ENCODE measurements at regions not wholly inside any gene's neighbourhood (a gene's known extent, or its start where the extent isn't known, plus 50 kb on each side); places are given as distances from the start of the nearest gene placed in this dataset.

DNA sequence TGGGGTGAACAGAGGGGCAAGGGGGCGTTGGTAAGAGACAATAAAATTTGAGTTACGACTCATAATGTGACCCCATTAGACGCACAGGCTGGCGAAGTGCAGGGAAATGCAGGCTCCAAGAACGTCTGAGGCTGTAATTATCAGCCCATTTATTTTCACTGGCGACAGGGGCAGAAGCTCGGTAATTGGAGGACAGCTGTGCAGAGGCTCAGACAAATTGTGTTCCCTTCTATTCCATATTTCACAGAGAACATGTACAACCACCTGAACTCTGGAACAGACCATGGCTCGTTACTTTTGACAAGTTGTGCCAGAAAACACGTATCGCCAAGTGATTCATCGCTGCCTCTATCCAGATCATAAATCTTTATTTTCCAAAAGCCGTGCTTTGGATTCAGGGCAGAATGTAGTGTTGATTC, 137.3 kb upstream of the FRMD4A start:
- Histone ChIP-seq H3K4me3 (replicated peaks; ENCODE audit: low read depth, low read length) (no peak overlapping the region), H3K36me3 (ENCODE audit: control insufficient read depth, insufficient read depth, low read length) (no peaks in the 10 kb centered on the region), H3K27me3 (replicated peaks; ENCODE audit: control insufficient read depth, insufficient read depth, low read length) (no peaks in the 10 kb centered on the region; the same call in none of the 2 replicates)
- no peak for DNase-seq (ENCODE audit: extremely low read depth, insufficient read length)
- TF ChIP-seq, protein P1, sequence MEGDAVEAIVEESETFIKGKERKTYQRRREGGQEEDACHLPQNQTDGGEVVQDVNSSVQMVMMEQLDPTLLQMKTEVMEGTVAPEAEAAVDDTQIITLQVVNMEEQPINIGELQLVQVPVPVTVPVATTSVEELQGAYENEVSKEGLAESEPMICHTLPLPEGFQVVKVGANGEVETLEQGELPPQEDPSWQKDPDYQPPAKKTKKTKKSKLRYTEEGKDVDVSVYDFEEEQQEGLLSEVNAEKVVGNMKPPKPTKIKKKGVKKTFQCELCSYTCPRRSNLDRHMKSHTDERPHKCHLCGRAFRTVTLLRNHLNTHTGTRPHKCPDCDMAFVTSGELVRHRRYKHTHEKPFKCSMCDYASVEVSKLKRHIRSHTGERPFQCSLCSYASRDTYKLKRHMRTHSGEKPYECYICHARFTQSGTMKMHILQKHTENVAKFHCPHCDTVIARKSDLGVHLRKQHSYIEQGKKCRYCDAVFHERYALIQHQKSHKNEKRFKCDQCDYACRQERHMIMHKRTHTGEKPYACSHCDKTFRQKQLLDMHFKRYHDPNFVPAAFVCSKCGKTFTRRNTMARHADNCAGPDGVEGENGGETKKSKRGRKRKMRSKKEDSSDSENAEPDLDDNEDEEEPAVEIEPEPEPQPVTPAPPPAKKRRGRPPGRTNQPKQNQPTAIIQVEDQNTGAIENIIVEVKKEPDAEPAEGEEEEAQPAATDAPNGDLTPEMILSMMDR (IDR thresholded peaks at IDR 0.05; ENCODE audit: insufficient read depth, low read length, poor library complexity, severe bottlenecking), result no peak

DNA sequence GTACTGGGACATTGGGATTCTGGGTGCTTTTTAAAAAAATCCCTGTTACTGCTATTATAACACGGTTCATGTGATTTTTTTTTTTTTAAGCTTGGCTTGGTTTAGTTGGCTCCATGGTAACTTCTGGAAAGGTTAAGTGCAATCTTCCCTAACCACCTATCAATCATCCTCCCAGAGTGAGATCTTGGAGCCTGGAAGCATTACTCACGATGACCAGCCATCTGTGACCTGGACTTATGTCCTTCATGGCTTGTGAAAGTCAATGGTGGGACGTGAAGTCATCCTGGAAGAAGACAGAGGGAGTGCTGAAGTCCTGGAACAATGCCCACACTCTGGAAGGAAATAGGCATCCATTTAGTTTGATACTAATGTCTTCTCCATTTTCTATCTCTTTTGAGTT, 135.5 kb upstream of the FRMD4A start:
- H3K27me3 ChIP-seq (replicated peaks; ENCODE audit: control insufficient read depth, insufficient read depth, low read length), result no peaks in the 10 kb centered on the region; the same call in 1 of the 2 replicates
- no peak for DNase-seq (ENCODE audit: extremely low read depth, insufficient read length)

DNA sequence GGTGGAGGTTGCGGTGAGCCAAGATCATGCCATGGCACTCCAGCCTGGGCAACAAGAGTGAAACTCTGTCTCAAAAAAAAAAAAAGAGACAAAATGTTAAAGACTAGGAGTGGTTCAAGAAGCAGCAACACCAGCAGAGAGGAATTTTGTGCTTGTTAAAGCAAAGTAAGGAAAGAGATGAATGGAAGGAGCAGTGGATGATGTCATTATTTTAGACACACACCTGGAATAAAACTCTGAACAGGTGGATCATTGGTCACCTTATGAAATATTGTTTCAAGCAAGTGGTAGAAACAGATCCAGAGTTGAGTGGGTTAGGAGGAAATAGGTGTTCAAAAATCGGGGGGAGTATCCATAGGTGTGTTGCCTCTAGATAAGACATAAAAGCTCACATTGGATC, 129.7 kb upstream of the FRMD4A start:
- TF ChIP-seq, protein P1 (IDR thresholded peaks at IDR 0.05; ENCODE audit: insufficient read depth, low read length, poor library complexity, severe bottlenecking), result no peak
- no peak for DNase-seq (ENCODE audit: extremely low read depth, insufficient read length)
- Histone ChIP-seq H3K27me3 (replicated peaks; ENCODE audit: control insufficient read depth, insufficient read depth, low read length) (no peaks in the 10 kb centered on the region), H3K36me3 (ENCODE audit: control insufficient read depth, insufficient read depth, low read length) (no peaks in the 10 kb centered on the region), H3K4me3 (replicated peaks; ENCODE audit: low read depth, low read length) (no peak overlapping the region)

More for the DNA sequence above, 135.5 kb upstream of the FRMD4A start:
- Histone ChIP-seq H3K4me3 (replicated peaks; ENCODE audit: low read depth, low read length) (no peak overlapping the region), H3K36me3 (ENCODE audit: control insufficient read depth, insufficient read depth, low read length) (no peaks in the 10 kb centered on the region)
- TF ChIP-seq, protein P1 (IDR thresholded peaks at IDR 0.05; ENCODE audit: insufficient read depth, low read length, poor library complexity, severe bottlenecking), result no peak

DNA sequence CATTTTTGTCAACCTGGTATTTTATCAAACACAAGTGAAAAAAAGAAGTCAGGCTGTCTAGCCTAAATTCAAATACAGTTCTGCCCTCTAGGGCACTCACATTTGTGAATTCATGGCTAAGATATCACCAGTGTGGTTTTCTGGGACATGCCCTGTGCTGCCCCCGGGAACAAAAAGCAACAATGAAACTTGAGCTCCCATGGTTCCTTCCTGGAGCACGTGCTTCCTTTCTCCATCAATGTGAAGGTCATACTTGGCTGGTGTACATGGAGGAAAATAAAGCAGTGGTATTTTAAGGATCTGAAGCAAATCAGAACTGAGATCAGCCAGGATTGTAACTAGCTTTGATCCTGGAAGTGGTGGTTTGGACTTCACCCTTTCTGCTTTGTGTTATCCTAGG, 128.9 kb upstream of the FRMD4A start:
- Histone ChIP-seq H3K27me3 (replicated peaks; ENCODE audit: control insufficient read depth, insufficient read depth, low read length) (no peaks in the 10 kb centered on the region), H3K4me3 (replicated peaks; ENCODE audit: low read depth, low read length) (no peak overlapping the region), H3K36me3 (ENCODE audit: control insufficient read depth, insufficient read depth, low read length) (no peaks in the 10 kb centered on the region)
- no peak for DNase-seq (ENCODE audit: extremely low read depth, insufficient read length)
- TF ChIP-seq, protein P1 (IDR thresholded peaks at IDR 0.05; ENCODE audit: insufficient read depth, low read length, poor library complexity, severe bottlenecking), result no peak

DNA sequence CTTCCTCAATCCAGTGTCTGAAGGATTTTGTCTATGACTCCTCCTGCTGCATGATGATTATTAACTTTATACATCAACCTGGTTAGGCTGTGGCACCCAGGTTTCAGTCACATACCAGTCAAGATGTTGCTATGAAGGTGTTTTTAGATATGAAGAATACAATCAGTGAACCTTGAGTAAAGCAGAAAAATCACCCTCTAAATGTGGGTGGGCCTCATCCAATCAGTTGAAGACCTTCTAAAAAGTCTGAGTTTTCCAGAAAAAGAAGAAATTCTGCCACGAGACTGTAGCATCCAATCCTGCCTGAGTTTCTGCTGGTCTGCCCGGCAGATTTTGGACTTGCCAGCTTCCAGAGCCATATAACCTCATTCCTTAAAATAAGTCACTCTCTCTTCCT, 126.1 kb upstream of the FRMD4A start:
- no peak overlapping the region for H3K4me3 ChIP-seq (replicated peaks; ENCODE audit: low read depth, low read length)
- TF ChIP-seq, protein P1 (IDR thresholded peaks at IDR 0.05; ENCODE audit: insufficient read depth, low read length, poor library complexity, severe bottlenecking), result no peak
- no peak for DNase-seq (ENCODE audit: extremely low read depth, insufficient read length)
- H3K27me3 ChIP-seq (replicated peaks; ENCODE audit: control insufficient read depth, insufficient read depth, low read length), result no peaks in the 10 kb centered on the region
- H3K36me3 ChIP-seq (ENCODE audit: control insufficient read depth, insufficient read depth, low read length), result no peaks in the 10 kb centered on the region

DNA sequence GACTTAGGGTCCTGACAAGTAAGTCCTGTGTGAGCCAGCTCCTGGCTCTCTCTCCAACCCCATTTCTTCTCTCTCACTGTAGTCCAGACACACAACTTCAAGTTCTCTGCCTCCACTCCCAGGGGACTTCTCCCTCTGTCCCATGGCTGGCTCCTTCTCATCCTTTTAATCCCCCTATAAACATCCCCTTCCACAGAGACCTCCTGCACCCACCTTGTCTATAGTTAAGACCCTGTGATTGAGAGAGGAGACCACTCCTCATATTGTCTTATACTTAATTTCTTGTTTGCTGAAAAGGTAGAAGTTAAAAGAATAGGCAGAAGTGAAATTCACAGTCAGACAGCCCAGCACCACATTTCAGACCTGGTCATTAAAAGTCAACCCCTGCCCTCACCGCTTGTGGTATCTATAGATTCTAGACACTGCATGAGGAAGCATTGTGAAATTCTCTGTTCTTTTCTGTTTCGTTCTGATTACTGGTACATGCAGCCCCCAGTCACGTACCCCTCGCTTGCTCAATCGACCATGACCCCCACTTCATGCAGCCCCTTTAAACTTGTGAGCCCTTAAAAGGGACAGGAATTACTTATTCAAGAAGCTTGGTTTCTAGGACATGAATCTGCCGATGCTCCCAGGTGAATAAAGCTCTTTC, 125.6 kb upstream of the FRMD4A start:
- TF ChIP-seq, protein P1 (IDR thresholded peaks at IDR 0.05; ENCODE audit: insufficient read depth, low read length, poor library complexity, severe bottlenecking), result no peak
- no peak overlapping the region for H3K4me3 ChIP-seq (replicated peaks; ENCODE audit: low read depth, low read length)

More for the DNA sequence above, 125.6 kb upstream of the FRMD4A start:
- no peak for DNase-seq (ENCODE audit: extremely low read depth, insufficient read length)
- no peaks in the 10 kb centered on the region for H3K36me3 ChIP-seq (ENCODE audit: control insufficient read depth, insufficient read depth, low read length)
- no peaks in the 10 kb centered on the region for H3K27me3 ChIP-seq (replicated peaks; ENCODE audit: control insufficient read depth, insufficient read depth, low read length)
